GOT3 (cell line): ENCODE measurements at regions not wholly inside any gene's neighbourhood (a gene's known extent, or its start where the extent isn't known, plus 50 kb on each side); places are given as distances from the start of the nearest gene placed in this dataset.
"Not testable (repeated sequence)": the region's sequence is repeated elsewhere in the genome, so short reads cannot be mapped to it uniquely, and the experiment has no call there.

Experiments
- DNase-seq: peaks from one replicate; lab custom pipeline; 2025; ENCODE audit warnings: mixed read lengths; lab: John Stamatoyannopoulos, UW

- no peak for DNase-seq
Observed at GRCh38 chr16:51852892-51853291, 694.1 kb downstream of the TOX3 start.

GRCh38 chr16:51851111-51851510, 695.8 kb downstream of the TOX3 start:
- DNase-seq, result no peak

GRCh38 chr16:51849715-51850114, 697.2 kb downstream of the TOX3 start:
- DNase-seq, result no peak

- no peak for DNase-seq
Observed at GRCh38 chr16:51845586-51846305, 694.7 kb upstream of the SALL1 start.

GRCh38 chr16:51839727-51840462, 688.8 kb upstream of the SALL1 start:
- DNase-seq, result no peak

- DNase-seq, result no peak
Observed at GRCh38 chr16:51834794-51835193, 683.7 kb upstream of the SALL1 start.

- no peak for DNase-seq
Observed at GRCh38 chr16:51834133-51834532, 683.1 kb upstream of the SALL1 start.

GRCh38 chr16:51831595-51832367, 680.7 kb upstream of the SALL1 start:
- no peak for DNase-seq

GRCh38 chr16:51831034-51831433, 680.0 kb upstream of the SALL1 start:
- not testable (repeated sequence) for DNase-seq

- no peak for DNase-seq
Observed at GRCh38 chr16:51825779-51826178, 674.7 kb upstream of the SALL1 start.

- no peak for DNase-seq
Observed at GRCh38 chr16:51822471-51822870, 671.4 kb upstream of the SALL1 start.

GRCh38 chr16:51821527-51821926, 670.5 kb upstream of the SALL1 start:
- no peak for DNase-seq

- no peak for DNase-seq
Observed at GRCh38 chr16:51820176-51820575, 669.1 kb upstream of the SALL1 start.

- DNase-seq, result no peak
Observed at GRCh38 chr16:51818342-51818944, 667.4 kb upstream of the SALL1 start.

GRCh38 chr16:51816929-51817328, 665.9 kb upstream of the SALL1 start:
- no peak for DNase-seq

GRCh38 chr16:51815523-51815922, 664.5 kb upstream of the SALL1 start:
- no peak for DNase-seq

- no peak for DNase-seq
Observed at GRCh38 chr16:51814617-51815016, 663.5 kb upstream of the SALL1 start.

- no peak for DNase-seq
Observed at GRCh38 chr16:51813609-51814008, 662.5 kb upstream of the SALL1 start.

- no peak for DNase-seq
Observed at GRCh38 chr16:51812945-51813344, 661.9 kb upstream of the SALL1 start.

GRCh38 chr16:51807551-51807950, 656.5 kb upstream of the SALL1 start:
- no peak for DNase-seq

- DNase-seq, result no peak
Observed at GRCh38 chr16:51801635-51802034, 650.6 kb upstream of the SALL1 start.

- DNase-seq, result no peak
Observed at GRCh38 chr16:51797669-51798259, 646.7 kb upstream of the SALL1 start.
